CD4-positive, alpha-beta T cell treated with Interleukin-12 subunit alpha and Interleukin-12 subunit beta, for 1 hour (primary cell): ENCODE measurements at regions not wholly inside any gene's neighbourhood (a gene's known extent, or its start where the extent isn't known, plus 50 kb on each side); places are given as distances from the start of the nearest gene placed in this dataset.

ENCODE experiments used
- DNase-seq: peaks from one replicate; pipeline ENCODE4 v3.0.0-alpha.2; 2020

- DNase-seq, result no peak
Measured at GRCh38 chr2:196249860-196250259, 78.5 kb upstream of the STK17B start.

DNA sequence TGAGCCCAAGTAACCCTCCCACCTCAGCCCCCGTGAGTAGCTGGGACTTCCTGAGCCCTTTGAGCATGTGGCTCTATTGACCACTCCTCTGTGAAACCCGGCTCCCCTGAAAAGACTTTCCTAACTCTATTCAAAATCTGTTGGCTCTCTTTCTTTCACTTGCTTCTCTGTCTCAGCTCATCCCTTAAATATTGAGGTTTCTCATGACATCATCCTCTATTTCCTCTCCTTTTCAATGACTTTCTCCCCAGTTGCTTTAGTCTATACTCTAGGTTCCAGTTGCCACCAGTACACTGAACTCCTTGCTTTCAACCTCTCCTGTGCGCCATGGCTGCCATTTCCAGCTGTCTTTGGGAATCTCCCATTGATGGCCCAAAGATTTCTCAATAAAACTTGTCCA is 79.8 kb upstream of the STK17B start:
- no peak for DNase-seq

DNA sequence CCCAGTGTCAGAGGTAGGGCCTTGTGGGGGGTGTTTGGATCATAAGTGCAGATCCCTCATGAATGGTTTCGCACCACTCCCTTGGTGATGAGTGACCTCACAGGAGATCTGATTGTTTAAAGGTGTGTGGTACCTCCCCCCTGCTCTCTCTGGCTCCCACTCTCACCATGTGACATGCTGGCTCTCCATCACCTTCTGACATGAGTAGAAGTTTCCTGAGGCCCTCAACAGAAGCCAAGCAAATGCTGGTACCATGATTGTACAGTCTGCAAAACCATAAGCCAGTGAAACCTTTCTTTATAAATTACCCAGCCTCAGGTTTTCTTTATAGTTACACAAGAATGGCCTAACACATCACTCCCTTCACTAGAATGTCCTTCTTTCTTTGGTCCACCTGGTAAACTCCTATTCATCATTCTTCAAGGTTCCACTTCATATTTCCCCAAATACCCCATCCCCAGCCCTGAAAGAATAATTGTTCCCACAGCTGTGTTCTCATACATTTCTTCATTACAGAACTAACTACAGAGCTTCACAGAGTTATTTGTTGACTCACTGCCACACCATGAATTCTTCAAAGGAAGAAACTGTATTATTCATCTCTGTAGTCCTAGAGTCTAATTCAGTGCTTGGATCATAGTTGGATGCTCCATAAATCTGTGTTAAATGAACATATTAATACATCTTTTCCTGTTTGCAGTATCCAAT is 81.2 kb upstream of the STK17B start:
- no peak for DNase-seq

- DNase-seq, result no peak
Measured at GRCh38 chr2:196253116-196253480, 81.7 kb upstream of the STK17B start.

DNA sequence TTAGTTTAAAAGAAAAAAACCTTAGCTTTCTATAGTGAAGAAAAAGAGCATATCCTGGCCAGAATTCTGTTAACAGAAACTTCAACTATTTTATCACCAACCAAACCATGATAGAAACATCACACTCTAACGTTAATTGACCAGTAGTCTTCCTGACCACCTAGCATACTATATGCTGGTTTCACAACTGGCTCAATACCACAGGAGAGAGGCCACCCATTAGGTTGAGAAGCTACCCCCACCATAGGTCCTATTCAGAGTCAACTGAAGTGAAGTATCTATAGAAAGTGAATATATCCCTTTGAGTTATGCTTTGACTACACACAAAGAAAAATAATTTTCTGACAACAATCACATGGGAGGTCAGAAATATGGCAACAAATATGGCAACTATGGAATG is 85.2 kb upstream of the STK17B start:
- no peak for DNase-seq

DNA sequence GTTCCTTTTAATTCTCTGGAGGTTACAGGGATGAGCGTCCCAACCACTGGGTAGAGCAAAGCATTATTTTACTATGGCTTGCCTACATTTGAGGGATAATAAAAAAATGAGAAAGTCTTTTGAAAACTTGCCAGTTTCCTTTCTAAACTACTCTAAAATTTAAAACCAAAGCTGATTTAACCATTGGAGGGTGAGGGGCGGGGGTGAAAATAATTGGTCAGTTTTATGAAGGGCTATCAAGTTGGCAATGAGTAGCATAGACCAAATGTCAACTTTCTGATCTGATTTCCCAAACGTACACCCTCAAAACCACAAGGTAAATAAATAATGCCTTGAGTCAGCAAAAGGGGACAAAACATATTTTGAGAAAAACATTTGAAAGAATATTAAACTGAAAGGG is 85.7 kb upstream of the STK17B start:
- no peak for DNase-seq

DNA sequence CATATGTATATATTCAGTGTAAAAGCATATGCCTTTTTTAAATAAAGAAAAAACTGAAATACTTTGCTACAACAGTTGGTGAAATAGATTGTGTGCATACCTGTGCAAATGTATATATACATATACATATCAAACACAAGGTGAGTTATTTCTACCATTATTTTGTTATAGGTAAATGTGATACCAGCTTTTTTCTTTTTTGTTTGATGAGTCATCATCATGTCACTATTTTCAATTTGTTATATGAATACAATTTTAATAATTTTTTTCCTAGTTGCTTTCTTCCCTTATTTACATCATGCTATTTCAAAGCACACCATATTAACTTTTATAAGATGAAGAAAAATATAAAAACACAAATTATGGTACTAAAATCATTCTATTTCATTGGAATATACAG is 87.0 kb upstream of the STK17B start:
- DNase-seq, result no peak

DNA sequence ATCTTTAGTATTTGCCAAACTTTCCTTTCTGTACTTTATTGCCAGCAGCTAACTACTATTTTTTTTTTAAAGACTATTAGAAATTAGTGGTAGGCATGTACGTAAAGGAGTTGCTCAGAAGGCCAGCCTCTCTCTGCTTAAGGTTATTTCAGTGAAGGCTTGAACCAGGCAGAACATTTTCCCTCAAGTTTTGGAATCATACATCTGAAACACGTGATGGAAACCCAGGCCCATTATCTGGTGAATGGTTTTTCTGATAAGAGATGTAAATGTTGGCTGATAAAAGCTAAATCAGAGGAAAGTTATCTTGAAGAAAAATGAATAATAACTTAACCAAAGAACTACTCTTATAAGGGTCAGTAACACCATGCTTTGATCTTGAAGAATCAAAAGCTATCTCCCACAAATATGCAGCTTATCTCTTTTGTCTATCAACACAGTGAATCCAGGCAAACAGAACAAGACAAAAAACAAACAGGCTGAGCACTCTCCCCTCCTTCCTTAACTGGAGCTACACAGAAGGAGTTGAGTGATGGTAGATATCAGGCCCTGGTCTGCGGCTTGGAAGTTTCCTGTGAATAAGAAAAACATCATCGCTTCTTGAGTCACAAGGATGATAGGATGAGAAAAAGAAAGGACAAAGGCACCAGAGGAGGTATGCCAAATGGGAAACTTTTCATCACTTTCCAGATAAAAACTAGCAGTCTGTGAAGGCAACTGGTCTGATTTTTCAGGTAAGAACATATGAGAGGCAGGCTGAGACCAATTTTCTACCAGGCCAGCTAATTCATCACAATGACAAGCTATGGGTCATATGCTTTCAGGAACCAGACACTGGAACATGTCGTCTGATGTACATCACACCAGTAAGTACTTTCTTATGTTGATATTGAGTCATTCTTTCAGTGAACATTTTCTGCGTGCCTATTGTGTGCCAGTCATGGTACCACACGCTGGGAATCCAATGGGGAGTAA is 88.4 kb upstream of the STK17B start:
- DNase-seq, result peak; percentile 50

GRCh38 chr2:196260546-196260945 is 89.2 kb upstream of the STK17B start:
- peak; percentile 44 for DNase-seq

- DNase-seq, result no peak
Measured at GRCh38 chr2:196262606-196263005, 91.2 kb upstream of the STK17B start.

- DNase-seq, result peak; percentile 78
Measured at GRCh38 chr2:196263181-196263747, 91.9 kb upstream of the STK17B start.

GRCh38 chr2:196266351-196266750 is 95.0 kb upstream of the STK17B start:
- DNase-seq, result no peak

- DNase-seq, result no peak
Measured at GRCh38 chr2:196266855-196267254, 95.5 kb upstream of the STK17B start.

GRCh38 chr2:196268025-196268424 is 96.6 kb upstream of the STK17B start:
- DNase-seq, result no peak

DNA sequence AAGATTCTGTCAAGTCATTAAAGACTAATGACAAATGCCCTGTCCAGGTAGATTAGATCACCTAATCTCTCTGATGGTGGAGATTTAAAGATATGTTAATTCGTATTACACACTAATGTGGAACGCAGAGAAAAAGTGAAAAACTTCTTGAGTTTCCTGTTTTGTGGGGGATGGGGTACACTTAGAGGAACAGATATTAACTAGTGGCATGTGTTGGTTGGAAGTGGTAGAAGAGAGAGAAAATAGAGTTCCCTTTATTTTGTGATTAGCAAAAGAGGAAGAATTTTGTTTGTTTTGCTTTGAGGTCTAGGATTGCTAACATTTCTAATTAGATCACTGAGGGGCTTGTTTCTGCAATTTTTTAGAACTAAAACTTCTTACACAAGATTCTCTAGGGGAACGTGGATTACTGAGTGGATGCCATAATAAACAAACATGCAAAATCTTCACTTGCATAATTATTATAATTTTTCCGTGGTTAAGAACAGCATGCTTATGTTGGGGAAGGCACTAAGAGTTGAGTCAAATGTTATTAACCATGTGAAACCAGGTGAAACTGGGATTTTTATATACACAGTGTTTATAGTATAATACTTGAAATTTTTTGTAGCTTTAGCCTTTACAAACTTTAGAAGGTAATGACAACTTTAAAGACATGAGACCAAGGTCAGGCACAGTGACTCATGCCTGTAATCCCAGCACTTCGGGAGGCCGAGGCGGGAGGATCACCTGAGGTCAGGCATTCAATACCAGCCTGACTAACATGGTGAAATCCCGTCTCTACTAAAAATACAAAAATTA is 97.4 kb upstream of the STK17B start:
- no peak for DNase-seq

DNA sequence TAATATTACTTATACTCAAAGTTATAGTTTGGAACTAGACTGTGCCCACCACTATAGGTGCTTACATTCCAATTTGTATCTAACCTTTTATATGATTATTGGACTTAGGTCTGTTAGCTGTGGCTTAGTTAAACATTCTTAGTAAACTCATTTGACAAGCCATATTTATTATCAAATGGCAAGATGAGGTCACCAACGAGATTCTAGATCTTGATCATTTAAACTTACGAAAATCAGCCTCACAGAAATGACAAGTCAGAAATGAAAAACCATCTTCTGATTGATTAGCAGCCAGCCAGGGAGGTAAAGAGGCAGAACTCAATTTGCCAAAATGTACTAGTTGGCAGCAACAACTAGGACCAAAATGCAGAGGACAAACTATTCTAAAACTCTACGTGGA is 100.4 kb upstream of the STK17B start:
- no peak for DNase-seq

GRCh38 chr2:196274387-196274809 is 103.0 kb upstream of the STK17B start:
- peak; percentile 60 for DNase-seq

GRCh38 chr2:196275646-196276352 is 104.4 kb upstream of the STK17B start:
- no peak for DNase-seq

DNA sequence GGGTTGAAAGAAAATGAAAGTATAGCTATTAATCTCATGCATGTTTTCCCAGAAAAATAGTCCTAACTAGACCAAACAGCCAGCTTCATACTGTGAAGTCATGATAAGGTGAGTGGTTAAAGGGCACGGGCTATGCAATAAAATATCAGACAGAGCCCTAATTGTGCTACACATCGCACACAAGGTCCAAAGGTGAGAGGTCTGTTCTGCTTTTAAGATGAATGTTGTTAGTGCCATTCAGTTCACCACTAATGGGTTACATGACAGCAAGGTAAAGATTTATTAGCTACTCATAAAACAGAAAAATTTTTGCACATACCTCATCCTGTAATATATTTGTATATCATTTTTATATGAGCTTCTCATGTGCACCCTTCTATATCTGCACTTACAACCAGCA is 105.0 kb upstream of the STK17B start:
- DNase-seq, result no peak

DNA sequence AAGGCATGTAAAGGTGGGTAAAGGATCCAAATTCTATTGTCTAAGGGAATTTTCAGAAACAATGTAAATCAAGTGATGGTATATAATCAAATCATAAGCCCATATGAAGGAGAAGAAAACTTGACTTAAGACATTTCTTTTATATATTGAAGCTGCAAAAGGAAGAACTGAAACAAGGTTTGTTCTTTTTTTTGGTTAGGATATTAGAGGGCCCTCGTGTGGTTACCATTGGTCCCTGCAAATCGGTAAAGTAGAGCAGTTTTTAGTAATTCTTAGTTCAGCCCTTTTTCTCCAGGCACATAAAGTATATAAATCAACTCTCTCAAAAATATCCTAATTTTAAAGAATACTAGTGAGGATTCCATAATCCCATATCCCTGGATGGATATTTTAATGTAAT is 105.6 kb upstream of the STK17B start:
- DNase-seq, result peak; percentile 66

- no peak for DNase-seq
Measured at GRCh38 chr2:196278491-196278911, 107.1 kb upstream of the STK17B start.

DNA sequence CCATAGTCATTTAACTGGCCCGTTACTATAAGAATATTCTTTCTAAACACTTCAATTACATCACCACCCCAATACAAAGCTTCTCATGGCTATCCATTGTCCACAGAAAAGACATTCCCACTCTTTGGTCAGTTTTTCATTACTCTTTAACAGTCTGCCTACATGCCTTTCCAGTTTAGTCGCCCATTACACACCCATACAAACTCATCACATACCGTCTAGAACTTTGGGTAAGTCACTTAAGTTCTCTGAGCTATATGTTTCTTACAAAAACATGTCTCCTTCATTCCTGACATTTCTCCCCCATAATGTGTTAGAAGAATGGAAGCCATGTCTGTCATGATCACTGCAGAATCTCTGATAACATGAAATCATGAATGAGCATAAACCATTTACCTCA is 108.2 kb upstream of the STK17B start:
- no peak for DNase-seq
